Neural progenitor cell (in vitro differentiated cells): ENCODE measurements at regions not wholly inside any gene's neighbourhood (a gene's known extent, or its start where the extent isn't known, plus 50 kb on each side); places are given as distances from the start of the nearest gene placed in this dataset.

Source experiments
- DNase-seq: peaks from one replicate; pipeline ENCODE4 v3.0.0-alpha.2; 2016; ENCODE audit warnings: low spot score
- H2AFZ ChIP-seq: fragments of 200-600 bp; sonication (generic); replicated peaks from 2 replicates; pipeline ENCODE4 v1.6.1; 2016; ENCODE audit warnings: antibody characterized with exemption
- H3F3A ChIP-seq: fragments of 200-600 bp; sonication (generic); 2 replicates; pipeline ENCODE4 v1.6.1; 2016; ENCODE audit warnings: antibody characterized with exemption, low read depth
- H3K27ac ChIP-seq: fragments of 200-600 bp; sonication (generic); 2 replicates; pipeline ENCODE4 v1.5.1; 2016; ENCODE audit warnings: mild to moderate bottlenecking
- H3K27me3 ChIP-seq: fragments of 200-600 bp; sonication (generic); 2 replicates; pipeline ENCODE4 v1.6.1; 2016; ENCODE audit warnings: mild to moderate bottlenecking, moderate library complexity
- H3K36me3 ChIP-seq: fragments of 200-600 bp; sonication (generic); 2 replicates; pipeline ENCODE4 v1.5.1; 2016
- H3K4me1 ChIP-seq: fragments of 200-600 bp; sonication (generic); 2 replicates; pipeline ENCODE4 v1.6.1; 2016; ENCODE audit warnings: mixed run types
- H3K4me2 ChIP-seq: fragments of 200-600 bp; sonication (generic); 2 replicates; pipeline ENCODE4 v1.6.1; 2016
- H3K4me3 ChIP-seq: fragments of 200-600 bp; sonication (generic); 2 replicates; pipeline ENCODE4 v1.5.1; 2016
- H3K79me2 ChIP-seq: fragments of 200-600 bp; sonication (generic); 2 replicates; pipeline ENCODE4 v1.6.1; 2016; ENCODE audit warnings: low read depth
- H3K9ac ChIP-seq: fragments of 200-600 bp; sonication (generic); 2 replicates; pipeline ENCODE4 v1.6.1; 2016
- H3K9me3 ChIP-seq: fragments of 200-600 bp; sonication (generic); 2 replicates; pipeline ENCODE4 v1.5.1; 2016; ENCODE audit warnings: low read depth
- H4K20me1 ChIP-seq: fragments of 200-600 bp; sonication (generic); 2 replicates; pipeline ENCODE4 v1.6.1; 2016; ENCODE audit warnings: low read depth
- H3K27ac Mint-ChIP-seq: 3 replicates; pipeline ENCODE4 v1.8.0; 2021; ENCODE audit warnings: mixed read lengths
- H3K27me3 Mint-ChIP-seq: 2 replicates; pipeline ENCODE4 v1.8.0; 2022; ENCODE audit warnings: low read depth, mild to moderate bottlenecking, inconsistent platforms, moderate library complexity, mixed read lengths; ENCODE audit not compliant: insufficient read depth
- H3K36me3 Mint-ChIP-seq: 3 replicates; pipeline ENCODE4 v1.8.0; 2021; ENCODE audit warnings: mixed read lengths
- H3K4me1 Mint-ChIP-seq: 3 replicates; pipeline ENCODE4 v1.8.0; 2021; ENCODE audit warnings: mixed read lengths
- H3K4me3 Mint-ChIP-seq: 3 replicates; pipeline ENCODE4 v1.8.0; 2021; ENCODE audit warnings: mild to moderate bottlenecking, moderate library complexity, mixed read lengths
- H3K9me3 Mint-ChIP-seq: 3 replicates; pipeline ENCODE4 v1.8.0; 2020; ENCODE audit warnings: mixed read lengths
- CTCF ChIP-seq: fragments of 200-600 bp; sonication (generic); IDR thresholded peaks from 2 replicates; pipeline ENCODE4 v1.5.1; 2017; ENCODE audit warnings: antibody characterized with exemption, mild to moderate bottlenecking
- EZH2 ChIP-seq: fragments of 200-600 bp; sonication (generic); IDR thresholded peaks from 2 replicates; pipeline ENCODE4 v1.6.1; 2017; ENCODE audit warnings: antibody characterized with exemption, mild to moderate bottlenecking, moderate library complexity
- EZH2phosphoT487 ChIP-seq: fragments of 200-600 bp; sonication (generic); IDR thresholded peaks from 2 replicates; pipeline ENCODE4 v1.6.1; 2017; ENCODE audit warnings: antibody characterized with exemption

- no peaks in the 10 kb centered on the region for H3F3A ChIP-seq
- no peaks in the 10 kb centered on the region for H3K27me3 Mint-ChIP-seq
These were observed 404.6 kb downstream of the SI start for GRCh38 chr3:164673738-164674137.

GRCh38 chr3:164658125-164658524 is 420.2 kb downstream of the SI start:
- Mint-ChIP-seq H3K36me3 (no peaks in the 10 kb centered on the region), H3K4me1 (no peaks in the 10 kb centered on the region), H3K27ac (no peak overlapping the region), H3K27me3 (no peaks in the 10 kb centered on the region), H3K4me3 (no peak overlapping the region), H3K9me3 (no peaks in the 10 kb centered on the region)
- TF ChIP-seq EZH2 (no peak), CTCF (no peak), EZH2phosphoT487 (no peak)
- no peaks in the 10 kb centered on the region for H3K4me1 ChIP-seq
- H4K20me1 ChIP-seq = no peaks in the 10 kb centered on the region
- no peaks in the 10 kb centered on the region for H3K36me3 ChIP-seq
- no peak overlapping the region for H3K27ac ChIP-seq
- DNase-seq = peak; percentile 6
- H3K27me3 ChIP-seq = no peaks in the 10 kb centered on the region
- no peaks in the 10 kb centered on the region for H3K79me2 ChIP-seq
- H3K4me3 ChIP-seq = no peak overlapping the region
- no peaks in the 10 kb centered on the region for H3K9me3 ChIP-seq
- H3K9ac ChIP-seq = no peak overlapping the region
- no peaks in the 10 kb centered on the region for H3F3A ChIP-seq
- H3K4me2 ChIP-seq = no peak overlapping the region
- H2AFZ ChIP-seq = peak overlapping the region; percentile 46

More at GRCh38 chr3:164673738-164674137, 404.6 kb downstream of the SI start:
- H3K27ac ChIP-seq = no peak overlapping the region
- no peak overlapping the region for H3K9ac ChIP-seq
- H3K4me3 ChIP-seq = no peak overlapping the region
- no peaks in the 10 kb centered on the region for H3K4me1 ChIP-seq
- no peak for DNase-seq
- H2AFZ ChIP-seq = no peak overlapping the region
- H3K79me2 ChIP-seq = no peaks in the 10 kb centered on the region
- H3K9me3 Mint-ChIP-seq = peaks cover 2% of the 10 kb centered on the region
- H3K27ac Mint-ChIP-seq = no peak overlapping the region
- H3K9me3 ChIP-seq = no peaks in the 10 kb centered on the region
- no peak overlapping the region for H3K4me3 Mint-ChIP-seq
- TF ChIP-seq CTCF = peak; percentile 15
- no peak for TF ChIP-seq EZH2phosphoT487
- H3K27me3 ChIP-seq = no peaks in the 10 kb centered on the region
- H4K20me1 ChIP-seq = no peaks in the 10 kb centered on the region
- H3K4me2 ChIP-seq = no peak overlapping the region
- no peaks in the 10 kb centered on the region for H3K4me1 Mint-ChIP-seq
- H3K36me3 Mint-ChIP-seq = no peaks in the 10 kb centered on the region
- no peaks in the 10 kb centered on the region for H3K36me3 ChIP-seq

DNA sequence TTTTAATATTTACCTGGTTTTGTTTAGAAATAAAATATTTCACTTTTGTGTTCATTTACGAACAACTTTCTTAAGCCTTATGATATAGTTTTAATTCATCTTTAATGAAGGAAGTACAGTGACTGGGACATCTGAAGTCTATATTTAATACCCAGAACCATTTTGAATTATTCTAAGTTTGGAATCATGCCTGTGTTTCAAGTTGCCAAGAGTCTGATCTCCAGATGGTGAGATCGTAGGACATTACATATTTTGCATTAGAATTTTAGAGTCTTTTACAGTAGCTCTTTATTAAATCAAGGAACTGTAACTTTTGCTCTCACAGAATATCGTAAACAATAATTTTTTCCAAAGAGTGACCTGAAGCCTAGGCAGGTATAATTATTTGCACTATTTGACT is 420.7 kb downstream of the SI start:
- H3K4me3 ChIP-seq = no peak overlapping the region
- no peak overlapping the region for H3K4me3 Mint-ChIP-seq
- no peaks in the 10 kb centered on the region for H3K27me3 ChIP-seq
- H3K27me3 Mint-ChIP-seq = no peaks in the 10 kb centered on the region
- H3K36me3 Mint-ChIP-seq = no peaks in the 10 kb centered on the region
- H3K9me3 Mint-ChIP-seq = no peaks in the 10 kb centered on the region
- no peaks in the 10 kb centered on the region for H3F3A ChIP-seq
- no peaks in the 10 kb centered on the region for H3K36me3 ChIP-seq
- no peak overlapping the region for H3K27ac Mint-ChIP-seq
- no peaks in the 10 kb centered on the region for H3K79me2 ChIP-seq
- TF ChIP-seq EZH2phosphoT487 = no peak
- TF ChIP-seq EZH2 = no peak
- TF ChIP-seq CTCF = no peak
- H3K4me2 ChIP-seq = no peak overlapping the region
- no peak overlapping the region for H2AFZ ChIP-seq
- no peak overlapping the region for H3K27ac ChIP-seq
- H3K4me1 Mint-ChIP-seq = no peaks in the 10 kb centered on the region
- no peaks in the 10 kb centered on the region for H3K9me3 ChIP-seq
- no peaks in the 10 kb centered on the region for H3K4me1 ChIP-seq
- no peaks in the 10 kb centered on the region for H4K20me1 ChIP-seq
- H3K9ac ChIP-seq = no peak overlapping the region
- no peak for DNase-seq

DNA sequence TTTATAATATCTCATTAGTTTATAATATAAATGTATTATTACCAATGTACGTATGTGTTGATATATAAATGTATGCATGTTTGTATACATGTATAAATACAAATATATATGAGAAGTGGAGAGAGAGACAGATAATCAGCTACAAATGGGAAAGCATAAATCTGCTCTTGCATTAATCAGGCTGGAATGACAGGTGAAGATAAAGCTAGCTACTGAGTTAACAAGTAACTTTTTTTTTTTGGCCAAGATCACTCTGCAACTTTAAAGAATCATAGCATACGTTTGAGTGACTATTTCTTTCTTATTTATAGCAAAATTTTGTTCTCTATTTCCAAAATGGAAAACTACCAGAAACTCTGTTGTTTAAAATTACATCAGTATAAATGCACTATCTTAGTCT is 422.8 kb downstream of the SI start:
- Mint-ChIP-seq H3K9me3 (peaks cover 2% of the 10 kb centered on the region), H3K27ac (no peak overlapping the region), H3K36me3 (no peaks in the 10 kb centered on the region), H3K4me1 (no peaks in the 10 kb centered on the region), H3K27me3 (no peaks in the 10 kb centered on the region), H3K4me3 (no peak overlapping the region)
- no peaks in the 10 kb centered on the region for H4K20me1 ChIP-seq
- H3K79me2 ChIP-seq = no peaks in the 10 kb centered on the region
- TF ChIP-seq EZH2 (no peak), EZH2phosphoT487 (no peak), CTCF (no peak)
- H3K9ac ChIP-seq = no peak overlapping the region
- H3K4me2 ChIP-seq = no peak overlapping the region
- DNase-seq = no peak
- no peak overlapping the region for H2AFZ ChIP-seq
- H3K4me3 ChIP-seq = no peak overlapping the region
- H3K4me1 ChIP-seq = no peaks in the 10 kb centered on the region
- no peaks in the 10 kb centered on the region for H3K27me3 ChIP-seq
- H3F3A ChIP-seq = no peaks in the 10 kb centered on the region
- H3K36me3 ChIP-seq = no peaks in the 10 kb centered on the region
- H3K27ac ChIP-seq = no peak overlapping the region
- H3K9me3 ChIP-seq = no peaks in the 10 kb centered on the region
